NOMO-1 treated with dmso at 0.1 percent for 144 hours (cell line): ENCODE measurements at regions not wholly inside any gene's neighbourhood (a gene's known extent, or its start where the extent isn't known, plus 50 kb on each side); places are given as distances from the start of the nearest gene placed in this dataset.
"Not testable (repeated sequence)": the region's sequence is repeated elsewhere in the genome, so short reads cannot be mapped to it uniquely, and the experiment has no call there.

Source experiments
- DNase-seq: peaks from one replicate; lab custom pipeline; 2025; ENCODE audit not compliant: unreplicated experiment; lab: John Stamatoyannopoulos, UW

DNA sequence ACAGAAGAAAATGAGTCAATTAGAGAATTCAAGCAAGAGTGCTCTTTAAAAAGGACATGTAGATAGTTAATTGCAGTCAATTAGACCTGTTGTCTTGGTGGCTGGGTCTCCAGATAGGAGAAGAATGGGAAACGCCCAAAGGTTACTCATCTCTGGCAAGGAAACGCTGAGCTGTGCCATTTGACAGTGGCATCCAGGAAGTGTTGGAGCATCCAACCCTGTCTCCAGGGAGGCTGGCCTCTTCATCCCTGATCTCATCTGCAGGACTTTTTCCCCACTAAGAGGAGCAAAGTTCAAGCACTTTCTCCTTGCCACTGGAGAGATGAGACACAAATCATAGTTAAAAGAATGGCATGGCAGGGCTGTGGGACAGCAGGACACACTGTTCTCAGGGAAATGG, 111.7 kb upstream of the MSX2 start:
- no peak for DNase-seq

GRCh38 chr5:174614500-174615135, 109.8 kb upstream of the MSX2 start:
- no peak for DNase-seq

GRCh38 chr5:174616036-174616435, 108.3 kb upstream of the MSX2 start:
- no peak for DNase-seq

GRCh38 chr5:174617285-174617684, 107.1 kb upstream of the MSX2 start:
- DNase-seq, result no peak

GRCh38 chr5:174617910-174618309, 106.5 kb upstream of the MSX2 start:
- no peak for DNase-seq

- DNase-seq, result no peak
Observed at GRCh38 chr5:174618589-174618988, 105.8 kb upstream of the MSX2 start.

DNA sequence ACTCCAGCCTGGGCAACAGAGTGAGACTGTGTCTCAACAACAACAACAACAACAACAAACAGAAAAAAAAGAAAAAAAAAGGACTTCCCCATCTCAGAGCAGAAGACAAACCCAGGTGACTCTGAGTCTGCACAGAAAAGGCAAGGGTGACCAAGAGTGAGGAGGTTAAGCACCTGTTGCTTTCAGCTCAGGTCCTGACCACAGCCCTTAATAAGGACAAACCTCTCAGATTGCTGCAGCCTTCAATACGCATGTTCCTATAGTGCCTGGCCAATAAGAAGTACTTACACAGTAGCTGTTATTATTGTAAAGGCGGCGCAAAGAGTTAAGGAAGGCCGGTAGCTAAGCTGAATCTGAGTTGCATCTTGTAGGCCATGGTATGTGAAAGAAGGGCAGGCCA, 102.3 kb upstream of the MSX2 start:
- DNase-seq, result no peak

DNA sequence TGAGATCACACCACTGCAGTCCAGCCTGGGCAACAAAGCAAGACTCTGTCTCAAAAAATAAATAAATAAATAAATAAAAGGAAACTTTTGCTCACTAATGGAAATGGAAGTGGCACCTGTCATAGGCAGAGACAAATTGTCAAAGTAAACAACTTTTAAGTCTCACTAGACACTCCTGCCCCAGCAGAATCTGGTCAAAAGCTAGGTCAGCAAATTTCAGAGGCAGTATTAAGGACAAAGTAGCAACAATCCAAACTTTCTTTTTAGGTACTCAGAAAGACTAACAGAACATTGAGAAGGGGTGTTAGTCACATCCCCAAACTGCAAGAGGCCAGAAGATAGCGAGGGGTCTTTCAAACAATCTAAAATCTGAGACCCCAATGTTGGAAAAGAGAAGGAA, 101.4 kb upstream of the MSX2 start:
- no peak for DNase-seq

GRCh38 chr5:174623433-174624019, 100.9 kb upstream of the MSX2 start:
- no peak for DNase-seq

GRCh38 chr5:174624733-174625522, 99.5 kb upstream of the MSX2 start:
- DNase-seq, result no peak

DNA sequence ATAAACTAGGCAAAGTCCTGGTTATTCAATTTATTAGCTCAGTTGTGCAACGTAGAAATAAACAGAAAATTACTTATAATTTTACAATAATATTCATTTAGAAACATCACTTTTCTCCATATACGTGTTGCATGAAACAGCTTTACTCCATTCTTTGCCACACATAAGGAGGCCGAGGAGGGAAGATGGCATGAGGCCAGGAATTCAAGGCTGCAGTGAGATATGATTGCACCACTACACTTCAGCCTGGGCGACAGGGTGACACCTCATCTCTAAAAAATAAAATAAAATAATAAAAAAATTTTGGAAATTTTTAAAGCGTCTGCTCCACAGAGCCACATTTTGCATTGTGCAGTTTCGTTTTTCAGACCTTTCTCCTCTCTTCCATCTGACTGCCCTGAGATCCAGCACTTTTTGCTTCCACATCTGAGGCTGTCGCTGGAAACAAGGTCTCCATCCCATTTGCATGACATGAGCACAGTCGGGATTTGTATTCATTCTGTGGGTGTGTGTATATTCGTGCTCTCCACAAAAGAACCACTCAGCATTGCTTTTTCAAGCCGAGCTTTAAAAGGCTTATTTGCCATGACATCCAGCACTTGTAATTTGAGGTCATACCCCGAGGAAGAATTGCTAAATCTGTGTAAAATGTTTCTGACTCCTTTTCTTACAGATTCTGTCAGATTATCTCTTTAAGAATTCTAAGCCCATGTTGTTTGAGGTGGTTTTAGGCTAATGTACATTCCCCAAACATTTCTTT, 98.6 kb upstream of the MSX2 start:
- DNase-seq, result no peak

- no peak for DNase-seq
Observed at GRCh38 chr5:174626369-174626920, 97.9 kb upstream of the MSX2 start.

DNA sequence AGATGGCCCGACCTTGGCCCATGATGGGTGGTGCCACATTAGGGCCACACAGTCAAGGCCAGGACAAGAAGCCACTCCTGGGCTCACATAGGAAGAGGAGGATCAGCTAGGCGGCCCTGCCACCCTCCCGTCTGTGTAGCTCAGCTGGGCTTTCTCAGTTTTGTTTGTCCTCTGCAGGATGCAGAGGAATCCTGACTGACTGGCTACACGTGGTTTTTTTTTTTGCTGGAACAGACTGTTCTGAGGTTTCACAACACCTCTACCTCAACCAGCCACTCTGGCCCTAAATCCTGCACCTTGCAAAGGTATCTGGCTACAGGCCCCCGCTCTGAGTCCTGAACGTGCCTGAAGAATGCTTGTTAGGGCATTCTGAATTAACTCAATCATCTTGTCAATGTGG, 88.3 kb upstream of the MSX2 start:
- no peak for DNase-seq

- DNase-seq, result no peak
Observed at GRCh38 chr5:174642816-174643405, 81.5 kb upstream of the MSX2 start.

DNA sequence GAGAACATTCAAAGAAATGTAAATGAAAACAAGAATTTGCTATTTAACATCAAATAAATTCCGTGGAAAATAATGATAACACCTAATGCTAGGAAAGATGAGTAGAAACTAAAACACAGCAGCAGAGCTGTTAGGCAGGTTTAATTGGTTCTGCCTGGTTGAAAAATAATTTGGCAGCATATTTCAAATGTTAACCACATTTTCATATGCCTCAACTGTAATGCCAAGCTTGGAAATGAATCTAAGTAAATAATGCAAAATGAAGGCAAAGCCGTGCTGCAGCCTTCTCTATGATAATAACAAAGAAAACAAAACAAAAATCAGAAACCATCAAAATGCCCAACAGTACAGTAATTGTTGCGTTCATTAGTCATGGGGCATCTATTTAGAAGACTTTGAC, 79.9 kb upstream of the MSX2 start:
- no peak for DNase-seq

- DNase-seq, result no peak
Observed at GRCh38 chr5:174644923-174645322, 79.5 kb upstream of the MSX2 start.

DNA sequence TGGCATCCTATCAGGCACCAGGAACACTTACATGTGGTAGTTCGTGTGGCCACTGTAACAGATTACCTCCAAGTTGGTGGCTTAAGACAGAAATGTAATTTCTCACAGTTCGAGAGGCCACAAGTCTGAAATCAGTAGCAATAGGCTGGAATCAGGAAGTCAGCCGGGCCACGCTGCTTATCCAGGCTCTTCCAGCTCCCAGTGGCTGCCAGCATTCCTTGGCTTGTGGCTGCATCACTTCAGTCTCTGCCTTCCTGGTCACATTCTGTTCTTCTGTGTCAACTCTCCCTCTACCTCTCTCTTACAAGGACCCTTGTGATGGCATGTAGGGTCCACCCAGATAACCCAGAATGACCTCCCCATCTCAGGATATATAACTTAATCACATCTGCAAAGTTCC, 78.7 kb upstream of the MSX2 start:
- DNase-seq, result no peak

- not testable (repeated sequence) for DNase-seq
Observed at GRCh38 chr5:174648618-174649017, 75.8 kb upstream of the MSX2 start.

DNA sequence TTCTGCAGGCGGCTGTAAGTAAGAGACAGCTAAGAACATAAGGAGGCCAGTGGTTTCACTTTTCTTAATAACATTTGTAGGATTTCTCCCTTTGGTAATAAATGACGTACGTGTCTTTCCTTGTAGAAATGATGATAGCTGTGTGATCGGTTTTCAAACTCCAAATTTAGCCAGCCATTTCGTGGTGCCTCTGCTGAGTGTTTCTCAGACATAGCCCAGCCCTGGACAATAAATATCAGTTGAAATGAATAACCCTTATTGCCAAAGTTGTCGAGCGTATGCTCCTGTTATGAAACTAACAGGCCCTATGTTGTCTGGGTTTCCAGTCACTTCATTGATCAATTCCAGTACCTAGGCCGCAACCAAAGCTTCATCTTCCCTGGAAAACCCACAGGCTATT, 75.0 kb upstream of the MSX2 start:
- DNase-seq, result no peak

GRCh38 chr5:174654442-174654841, 69.9 kb upstream of the MSX2 start:
- no peak for DNase-seq

- DNase-seq, result no peak
Observed at GRCh38 chr5:174655351-174655750, 69.0 kb upstream of the MSX2 start.
